Hepatocyte (in vitro differentiated cells): ENCODE measurements at regions not wholly inside any gene's neighbourhood (a gene's known extent, or its start where the extent isn't known, plus 50 kb on each side); places are given as distances from the start of the nearest gene placed in this dataset.

Experiments used
- EZH2 ChIP-seq: fragments of 200-600 bp; sonication (generic); IDR thresholded peaks from 2 replicates; pipeline ENCODE4 v1.6.1; 2016; ENCODE audit warnings: antibody characterized with exemption, mild to moderate bottlenecking, borderline replicate concordance
- EZH2phosphoT487 ChIP-seq: fragments of 200-600 bp; sonication (generic); IDR thresholded peaks from one replicate; pipeline ENCODE4 v1.6.1; 2018; ENCODE audit warnings: antibody characterized with exemption, mild to moderate bottlenecking, low read depth, moderate library complexity; ENCODE audit not compliant: unreplicated experiment, severe bottlenecking
- TF ChIP-seq, protein P1 (sequence below): fragments of 200-600 bp; sonication (generic); IDR thresholded peaks from 2 replicates; pipeline ENCODE4 v1.5.1; 2016; ENCODE audit warnings: antibody characterized with exemption, mild to moderate bottlenecking; ENCODE audit not compliant: poor library complexity

DNA sequence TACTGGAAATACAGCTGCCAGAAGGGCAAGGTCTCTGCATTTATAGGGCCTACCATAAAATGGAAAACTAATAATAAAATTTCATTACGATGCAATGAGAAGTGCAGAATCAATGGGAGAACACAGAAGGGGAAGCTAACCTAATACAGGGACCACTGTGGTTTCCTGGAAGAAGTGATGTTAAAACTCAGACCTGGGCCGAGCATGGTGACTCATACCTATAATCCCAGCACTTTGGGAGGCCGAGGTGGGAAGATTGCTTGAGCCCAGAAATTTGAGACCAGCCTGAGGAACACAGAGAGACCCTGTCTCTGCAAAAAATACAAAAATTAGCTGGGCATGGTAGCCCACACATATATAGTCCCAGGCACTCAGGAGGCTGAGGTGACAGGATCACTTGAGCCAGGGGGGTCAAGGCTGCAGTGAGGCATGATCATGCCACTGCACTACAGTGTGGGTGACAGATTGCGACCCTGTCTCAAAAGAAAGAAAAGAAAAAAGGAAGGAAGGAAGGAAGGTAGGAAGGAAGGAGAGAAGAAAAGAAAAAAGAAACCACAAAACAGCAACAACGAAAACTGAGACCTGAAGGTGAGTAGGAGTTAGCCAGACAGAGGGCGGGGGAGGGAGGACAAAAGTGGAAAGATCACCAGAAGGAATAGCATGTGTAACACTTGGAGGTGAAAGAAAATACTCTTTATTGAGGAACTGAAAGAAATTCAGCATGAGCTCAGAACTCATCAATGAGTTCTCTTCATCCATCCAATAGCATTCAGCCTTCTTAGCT lies 58.3 kb upstream of the DTNA start:
- TF ChIP-seq EZH2phosphoT487 (no peak), EZH2 (no peak)
- TF ChIP-seq, protein P1, sequence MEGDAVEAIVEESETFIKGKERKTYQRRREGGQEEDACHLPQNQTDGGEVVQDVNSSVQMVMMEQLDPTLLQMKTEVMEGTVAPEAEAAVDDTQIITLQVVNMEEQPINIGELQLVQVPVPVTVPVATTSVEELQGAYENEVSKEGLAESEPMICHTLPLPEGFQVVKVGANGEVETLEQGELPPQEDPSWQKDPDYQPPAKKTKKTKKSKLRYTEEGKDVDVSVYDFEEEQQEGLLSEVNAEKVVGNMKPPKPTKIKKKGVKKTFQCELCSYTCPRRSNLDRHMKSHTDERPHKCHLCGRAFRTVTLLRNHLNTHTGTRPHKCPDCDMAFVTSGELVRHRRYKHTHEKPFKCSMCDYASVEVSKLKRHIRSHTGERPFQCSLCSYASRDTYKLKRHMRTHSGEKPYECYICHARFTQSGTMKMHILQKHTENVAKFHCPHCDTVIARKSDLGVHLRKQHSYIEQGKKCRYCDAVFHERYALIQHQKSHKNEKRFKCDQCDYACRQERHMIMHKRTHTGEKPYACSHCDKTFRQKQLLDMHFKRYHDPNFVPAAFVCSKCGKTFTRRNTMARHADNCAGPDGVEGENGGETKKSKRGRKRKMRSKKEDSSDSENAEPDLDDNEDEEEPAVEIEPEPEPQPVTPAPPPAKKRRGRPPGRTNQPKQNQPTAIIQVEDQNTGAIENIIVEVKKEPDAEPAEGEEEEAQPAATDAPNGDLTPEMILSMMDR = no peak
